Stimulated activated CD8-positive, alpha-beta memory T cell treated with anti-CD3 and anti-CD28 coated beads, Interleukin-7, amount 100 ng/mL, for 4 hours (primary cell): ENCODE measurements at regions not wholly inside any gene's neighbourhood (a gene's known extent, or its start where the extent isn't known, plus 50 kb on each side); places are given as distances from the start of the nearest gene placed in this dataset.
"Not testable (repeated sequence)": the region's sequence is repeated elsewhere in the genome, so short reads cannot be mapped to it uniquely, and the experiment has no call there.

Experiments used
- DNase-seq, 2 donors: peaks; one replicate each; pipeline ENCODE4 v3.0.0-alpha.2; 2020; ENCODE audit warnings: low read depth in 2 of 2

DNA sequence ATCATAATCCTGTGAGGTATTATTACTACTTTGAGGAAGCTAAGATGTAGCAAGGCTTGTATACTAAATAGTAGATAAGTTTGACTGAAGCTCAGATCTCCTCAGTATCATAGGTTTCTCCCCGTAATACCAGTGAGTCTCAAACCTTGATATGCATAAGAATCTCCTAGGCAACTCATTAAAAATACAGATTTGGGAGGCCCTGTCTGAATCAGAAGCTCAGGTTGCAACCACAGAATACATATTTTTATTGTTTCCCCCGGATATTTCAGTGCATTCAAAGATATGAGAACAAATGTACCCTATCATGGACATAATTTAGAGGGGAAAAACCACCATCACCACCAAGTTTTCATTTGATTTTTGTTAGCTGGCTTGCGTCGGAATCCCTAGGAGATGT, 242.1 kb upstream of the C2CD4B start:
- DNase-seq = no peak

DNA sequence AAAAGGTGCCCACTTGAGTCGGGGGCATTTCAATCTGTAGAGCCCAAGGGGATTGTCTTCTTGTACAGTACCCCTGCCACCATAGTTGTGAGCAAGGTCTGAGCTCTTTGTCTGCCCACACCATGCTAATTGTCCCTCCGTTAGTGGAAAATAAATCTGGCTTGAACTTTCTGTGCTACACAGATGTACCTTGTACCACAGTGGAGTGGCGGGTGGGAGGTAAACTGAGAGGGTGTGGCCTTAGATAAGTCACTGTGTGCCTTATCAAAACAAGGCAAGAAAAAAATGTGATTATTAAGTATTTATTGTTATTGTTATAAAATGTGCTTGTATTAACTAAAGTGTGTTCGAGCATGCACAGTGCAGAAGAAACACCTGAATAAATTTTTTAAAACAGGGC, 242.9 kb upstream of the C2CD4B start:
- DNase-seq = no peak

DNA sequence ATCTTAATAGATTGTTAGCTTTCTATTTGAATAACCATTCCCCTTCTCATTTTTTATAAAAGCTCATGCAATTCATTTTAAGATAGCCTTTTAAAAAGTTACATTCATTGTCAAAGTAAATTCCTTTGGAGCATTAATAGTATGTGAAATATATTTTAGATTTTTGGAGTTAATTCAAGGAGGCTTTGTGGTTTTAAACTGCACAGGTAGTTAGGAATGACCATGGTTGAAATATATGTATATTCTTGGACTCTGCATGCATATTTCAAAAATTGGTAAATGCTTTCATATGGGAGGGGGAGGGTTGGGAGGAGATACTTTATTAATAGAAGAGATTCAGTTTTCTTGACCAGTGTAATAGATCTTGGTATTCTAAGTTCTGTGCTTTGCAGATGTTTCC, 244.4 kb upstream of the C2CD4B start:
- no peak for DNase-seq

DNA sequence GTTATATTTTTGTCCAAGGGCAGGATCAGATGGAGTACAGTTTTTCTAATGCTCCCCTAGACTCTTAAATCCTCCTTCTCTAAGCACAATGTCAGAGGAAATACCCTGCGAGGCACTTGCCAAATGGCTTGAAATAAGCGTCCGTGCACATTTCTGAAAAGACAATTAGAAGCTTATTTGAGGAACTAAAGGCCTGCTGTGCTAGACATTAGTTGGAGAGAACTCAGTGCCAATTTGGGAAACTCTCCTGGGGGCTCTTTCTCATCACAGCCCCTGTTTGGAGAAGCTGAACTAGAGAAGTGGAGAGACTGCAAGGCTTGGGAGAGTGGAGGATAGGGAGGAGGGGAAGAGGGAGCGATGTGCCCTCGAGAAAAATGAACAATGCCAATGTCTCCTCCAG, 247.6 kb upstream of the C2CD4B start:
- no peak for DNase-seq

DNA sequence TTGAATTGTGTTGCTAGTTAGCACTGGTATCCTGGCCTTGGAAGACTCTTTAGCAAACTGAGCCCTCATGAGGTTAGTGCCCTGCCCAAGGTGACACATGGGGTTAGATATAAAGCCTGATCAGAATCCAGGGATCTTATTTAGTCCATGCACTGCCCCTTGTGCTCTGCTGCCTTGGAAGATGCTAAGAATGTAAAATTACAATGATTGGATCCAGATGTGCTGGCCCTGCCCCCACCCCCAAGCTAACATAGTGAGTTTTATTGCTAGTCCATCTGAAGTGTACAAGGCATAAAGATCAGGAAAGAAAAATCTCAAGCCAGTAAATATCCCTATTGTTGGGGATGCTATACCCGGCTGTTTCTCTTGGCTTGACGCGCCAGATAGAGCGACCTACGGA, 248.1 kb upstream of the C2CD4B start:
- no peak for DNase-seq

DNA sequence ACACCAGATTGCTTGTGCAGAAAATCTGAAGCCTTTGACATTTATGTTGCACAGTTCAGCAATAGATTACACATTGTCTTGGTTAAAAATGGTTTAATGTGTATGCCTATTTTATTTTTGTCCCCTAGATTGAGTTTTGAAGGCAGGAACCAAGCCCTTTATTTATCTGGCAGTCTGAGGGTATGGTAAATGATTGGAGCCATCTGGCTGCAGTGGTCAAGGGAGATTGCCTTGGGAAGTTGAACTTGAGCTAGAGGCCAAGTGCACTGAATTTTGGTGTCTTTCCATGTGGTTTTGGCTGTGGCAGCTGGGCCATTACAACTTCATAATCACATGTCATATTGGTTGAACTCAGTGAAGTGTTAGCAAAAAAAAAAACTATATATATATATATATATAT, 248.7 kb upstream of the C2CD4B start:
- DNase-seq = no peak

DNA sequence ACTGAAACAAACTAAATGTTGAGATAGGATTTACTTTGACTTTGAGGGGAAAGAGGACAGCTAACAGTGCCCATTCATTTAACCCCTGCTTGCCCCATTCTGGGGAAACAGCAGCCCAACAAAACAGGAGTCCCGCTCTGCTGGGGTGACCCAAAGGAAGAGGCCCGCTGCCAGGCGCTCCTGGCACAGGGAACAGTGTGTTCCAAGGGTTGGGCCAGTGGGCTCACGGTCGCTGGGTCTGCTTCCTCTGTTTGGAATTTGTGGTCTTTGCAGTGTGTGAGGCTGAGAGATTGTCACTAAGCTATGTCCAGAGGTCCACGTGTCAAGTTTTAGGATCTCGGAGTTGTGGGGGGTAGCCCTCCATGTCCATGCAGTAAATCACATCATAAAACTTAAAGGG, 250.4 kb upstream of the C2CD4B start:
- no peak for DNase-seq

DNA sequence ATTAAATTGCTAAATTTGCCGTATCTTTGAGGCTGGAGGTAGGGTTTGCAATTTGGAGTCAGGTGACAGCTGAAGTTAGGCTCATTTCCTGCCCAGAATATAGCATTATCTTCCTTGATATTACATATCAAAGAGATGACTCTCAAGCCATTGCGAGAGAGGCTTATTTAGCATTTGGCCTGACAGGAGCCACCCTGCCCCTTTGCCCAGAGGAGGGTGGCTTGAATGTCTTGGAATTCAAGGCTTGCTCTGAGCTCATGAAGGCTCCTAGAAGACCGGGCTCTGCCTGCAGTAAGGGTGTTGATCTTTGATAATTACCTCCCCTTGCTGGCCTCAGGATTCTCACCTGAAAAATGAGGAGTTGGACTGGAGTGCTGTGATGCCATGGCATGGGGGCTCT, 251.4 kb upstream of the C2CD4B start:
- no peak for DNase-seq

DNA sequence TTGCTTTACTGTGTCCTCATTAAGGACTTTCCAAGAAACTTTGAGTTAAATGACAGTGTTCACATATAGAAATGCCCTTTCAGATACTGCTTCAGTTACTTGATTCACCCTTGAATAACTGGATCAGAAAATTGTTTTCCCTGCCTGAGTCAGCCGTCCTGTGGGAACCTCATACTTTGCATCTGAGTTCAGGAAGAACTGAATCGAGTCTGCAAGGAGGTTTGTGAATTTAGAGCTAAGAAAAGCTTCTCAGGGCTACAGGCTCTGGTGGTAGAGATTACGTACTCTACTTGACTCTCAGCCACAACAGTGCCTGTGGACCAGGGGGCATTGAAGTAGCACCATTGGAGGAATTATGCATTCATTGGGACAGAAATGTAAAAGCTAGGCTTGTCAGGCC, 252.4 kb upstream of the C2CD4B start:
- DNase-seq = no peak

DNA sequence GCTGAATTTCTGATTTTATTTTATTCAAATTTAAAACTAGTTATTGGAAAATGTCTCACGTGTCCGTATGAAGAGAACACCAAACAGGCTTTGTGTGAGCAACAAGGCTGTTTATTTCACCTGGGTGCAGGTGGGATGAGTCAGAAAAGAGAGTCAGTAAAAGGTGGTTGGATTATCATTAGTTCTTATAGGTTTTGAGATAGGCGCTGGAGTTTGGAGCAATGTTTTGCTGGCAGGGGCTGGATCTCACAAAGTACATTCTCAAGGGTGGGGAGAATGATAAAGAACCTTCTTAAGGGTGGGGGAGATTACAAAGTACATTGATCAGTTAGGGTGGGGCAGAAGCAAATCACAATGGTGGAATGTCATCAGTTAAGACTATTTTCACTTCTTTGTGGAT, 253.4 kb upstream of the C2CD4B start:
- DNase-seq = not testable (repeated sequence)

DNA sequence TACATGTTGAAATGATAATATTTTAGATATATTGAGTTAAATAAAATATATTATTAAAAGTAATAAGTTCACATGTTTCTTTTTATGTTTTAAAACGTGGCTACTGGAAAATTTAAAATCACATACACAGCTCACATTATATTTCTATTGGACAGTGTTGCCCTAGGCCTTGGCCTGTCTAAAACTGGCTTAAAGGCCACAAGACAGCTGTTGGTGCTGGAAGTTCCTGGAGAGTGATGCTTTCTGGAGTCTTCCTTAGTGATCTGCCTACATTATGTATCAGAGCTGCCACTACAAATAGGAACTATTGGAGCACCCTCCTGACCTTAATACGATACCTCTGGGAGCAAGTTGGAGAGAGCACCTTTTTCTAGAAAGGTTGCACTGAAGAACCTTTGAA, 254.1 kb upstream of the C2CD4B start:
- DNase-seq = no peak

DNA sequence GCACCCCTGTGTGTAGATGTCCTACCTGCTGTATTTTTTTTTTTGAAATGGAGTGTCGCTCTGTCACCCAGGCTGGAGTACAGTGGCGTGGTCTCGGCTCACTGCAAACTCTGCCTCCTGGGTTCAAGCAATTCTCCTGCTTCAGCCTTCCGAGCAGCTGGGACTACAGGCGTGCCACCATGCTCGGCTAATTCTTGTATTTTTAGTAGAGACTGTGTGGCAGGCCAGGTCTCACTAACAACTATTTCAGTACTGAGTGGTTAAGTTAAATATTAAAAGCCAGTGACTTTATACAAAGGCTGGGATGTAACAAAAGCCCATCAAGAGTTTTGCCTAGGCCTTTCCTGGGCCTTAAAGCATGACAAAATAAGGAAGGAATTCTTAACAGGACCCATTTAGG, 255.3 kb upstream of the C2CD4B start:
- DNase-seq = not testable (repeated sequence)

DNA sequence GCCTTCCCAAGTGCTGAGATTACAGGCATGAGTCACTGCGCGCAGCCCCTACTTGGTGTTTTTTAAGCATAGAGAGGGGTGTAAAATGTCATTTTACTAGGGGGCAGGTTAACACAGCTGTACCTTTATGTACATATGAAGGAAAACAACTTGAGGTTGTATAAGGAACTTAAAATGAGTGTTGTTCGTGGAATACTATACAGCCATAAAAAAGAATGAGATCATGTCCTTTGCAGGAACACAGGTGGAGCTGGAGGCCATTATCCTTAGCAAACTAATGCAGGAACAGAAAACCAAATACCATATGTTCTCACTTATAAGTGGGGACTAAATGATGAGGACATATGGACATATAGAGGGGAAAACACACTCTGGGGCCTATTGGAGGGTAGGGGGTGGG, 256.2 kb upstream of the C2CD4B start:
- no peak for DNase-seq

DNA sequence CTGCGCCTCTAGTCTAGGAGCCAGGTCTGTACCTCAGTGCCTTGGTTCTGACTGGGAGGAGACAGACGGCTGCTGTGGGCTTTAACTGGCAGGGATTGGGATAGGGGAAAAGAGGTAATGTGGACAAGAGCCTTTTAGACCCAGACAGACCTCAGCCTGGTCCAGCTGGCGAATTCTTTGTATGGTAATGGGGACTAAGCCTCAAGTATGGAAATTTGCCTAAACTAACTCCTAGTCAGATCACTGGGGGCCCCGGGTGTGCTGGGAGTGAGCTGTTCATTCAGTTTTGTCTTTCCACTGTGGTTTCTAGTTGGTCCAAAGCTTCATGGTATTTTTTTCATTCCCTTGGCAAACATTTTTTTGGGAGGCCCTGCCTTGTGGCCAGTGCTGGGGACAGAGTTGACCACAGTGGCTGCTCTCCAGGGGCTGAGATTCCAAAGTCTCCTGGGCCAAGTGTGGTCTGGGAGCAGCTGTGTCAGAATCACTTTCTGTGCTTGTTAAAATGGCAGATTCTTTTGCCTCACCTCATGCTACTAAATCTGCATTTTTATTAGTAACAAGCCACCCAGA, 261.4 kb upstream of the C2CD4B start:
- DNase-seq = no peak

DNA sequence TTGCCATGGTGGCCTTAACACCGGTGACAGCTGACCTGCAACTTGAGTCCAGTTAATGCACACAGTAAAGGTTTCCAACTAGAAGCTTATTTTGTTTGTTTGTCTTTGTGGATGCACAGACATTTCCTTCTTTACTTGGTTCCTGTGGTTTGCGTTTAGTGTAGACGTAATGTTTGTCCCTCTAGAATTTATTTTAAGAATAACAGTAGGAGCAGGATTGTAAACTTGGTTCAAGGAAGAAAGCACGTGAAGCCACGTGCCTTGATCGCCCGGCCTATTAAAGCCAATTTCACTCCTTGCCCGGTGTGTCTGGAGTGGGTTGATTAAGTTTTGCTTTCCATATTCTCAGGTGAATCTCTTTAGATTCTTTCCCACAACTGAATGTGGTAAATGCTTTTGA, 263.2 kb upstream of the C2CD4B start:
- no peak for DNase-seq

DNA sequence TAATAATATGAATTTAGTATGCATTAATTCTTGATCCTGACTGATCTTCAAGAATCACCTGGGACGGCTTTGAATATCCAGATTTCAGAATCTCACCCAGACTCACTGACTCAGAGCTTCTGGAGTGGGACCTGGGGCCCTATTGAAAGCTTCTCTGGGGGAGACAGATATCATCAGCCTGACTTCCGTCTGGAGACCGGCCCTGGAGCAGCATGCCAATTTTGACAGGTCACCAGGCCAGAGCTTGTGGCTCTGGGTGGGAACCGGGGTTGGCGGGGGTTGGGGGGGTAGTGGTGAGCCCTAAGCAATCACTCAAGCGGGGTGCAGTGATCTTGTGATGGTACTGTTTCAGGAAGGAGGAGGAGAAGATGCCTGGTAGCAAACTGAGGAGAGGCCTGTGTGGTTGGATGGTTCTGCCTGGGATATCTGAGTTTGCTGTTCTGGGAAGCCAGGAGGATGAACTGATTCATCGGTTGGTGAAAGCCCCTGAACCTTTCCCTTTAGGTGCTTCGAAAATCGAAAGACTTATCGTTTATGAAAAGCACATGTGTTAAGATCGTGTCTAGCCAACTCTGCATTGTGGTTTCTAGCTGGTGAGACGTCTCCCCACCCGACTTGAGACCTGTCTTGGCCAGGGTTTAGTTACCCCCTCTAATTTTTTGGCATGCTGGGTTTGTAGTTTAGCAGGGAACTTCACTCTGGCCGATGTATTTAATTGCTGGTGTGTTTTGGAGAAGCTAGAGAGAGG, 263.9 kb upstream of the C2CD4B start:
- DNase-seq = no peak

DNA sequence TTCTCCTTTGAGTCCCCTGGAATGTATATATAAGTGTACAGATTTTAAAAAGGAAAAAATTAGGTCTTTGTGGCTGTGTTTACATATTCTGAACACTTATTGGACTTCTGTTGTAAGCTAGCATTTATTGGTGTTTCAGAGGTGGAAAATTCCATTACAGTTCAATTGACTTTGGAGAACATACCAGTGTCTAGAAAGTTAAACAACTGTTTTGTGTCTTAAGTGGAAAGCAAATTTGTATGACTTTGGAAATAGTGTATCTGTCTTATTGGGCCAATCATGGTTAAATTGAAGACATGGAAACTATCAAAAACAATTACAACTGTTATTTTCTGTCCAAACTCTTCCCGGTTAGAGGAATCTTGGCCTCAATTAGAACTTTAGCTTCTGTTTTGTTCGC, 265.0 kb upstream of the C2CD4B start:
- no peak for DNase-seq

DNA sequence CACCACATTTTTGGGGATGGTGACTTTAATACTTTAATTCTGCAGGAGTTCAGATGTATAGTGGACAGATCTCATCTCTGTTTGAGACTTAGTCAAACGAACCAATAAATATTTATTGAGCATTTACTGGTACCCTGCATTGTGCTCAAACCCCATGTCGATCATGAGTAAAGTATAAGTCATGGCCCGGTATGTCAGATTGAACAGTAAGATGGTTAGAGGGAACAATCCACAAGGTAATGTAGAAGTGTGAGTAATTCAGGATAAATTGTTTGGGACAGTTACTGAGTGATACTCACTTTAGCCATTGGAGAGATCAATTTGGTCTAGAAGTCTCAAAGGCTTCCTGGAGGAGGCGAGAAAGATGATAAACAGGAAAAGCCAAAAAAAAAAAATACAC, 265.5 kb upstream of the C2CD4B start:
- DNase-seq = no peak

DNA sequence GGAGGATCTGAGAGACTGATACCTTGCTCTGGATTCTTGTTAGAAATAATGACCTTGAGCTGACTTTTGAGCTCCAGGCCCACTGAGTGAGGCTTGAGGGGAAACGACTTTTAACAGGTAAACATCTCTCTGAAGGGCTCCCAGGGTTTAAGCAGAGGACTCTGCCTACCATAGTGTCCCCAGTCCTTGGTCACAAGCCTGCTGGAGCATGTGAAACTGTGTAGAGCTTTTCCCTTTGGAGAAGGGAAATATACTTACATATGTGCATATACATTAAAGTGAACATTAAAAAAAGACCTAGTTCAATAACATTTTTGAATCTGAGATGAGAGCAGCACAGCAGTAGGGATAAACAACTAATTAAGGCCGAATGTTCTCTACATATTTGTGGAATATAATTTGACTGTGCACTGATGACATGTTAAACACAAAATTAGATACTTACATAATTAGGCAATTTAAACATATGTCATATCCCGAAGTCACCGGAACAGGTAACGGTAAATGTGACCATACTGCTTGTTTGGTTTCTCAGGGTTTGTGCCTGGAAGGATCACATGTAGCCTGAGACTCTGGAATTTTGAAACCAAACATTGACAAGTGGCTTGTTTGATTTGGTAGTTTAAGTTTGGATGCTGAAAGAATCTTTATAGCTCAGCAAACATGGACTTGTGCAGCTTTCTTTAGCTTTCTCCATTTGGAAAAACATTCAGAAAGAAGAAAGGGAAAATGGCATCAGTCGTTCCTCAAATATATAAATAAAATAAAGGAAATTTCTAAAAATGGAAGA, 266.1 kb upstream of the C2CD4B start:
- DNase-seq = no peak

DNA sequence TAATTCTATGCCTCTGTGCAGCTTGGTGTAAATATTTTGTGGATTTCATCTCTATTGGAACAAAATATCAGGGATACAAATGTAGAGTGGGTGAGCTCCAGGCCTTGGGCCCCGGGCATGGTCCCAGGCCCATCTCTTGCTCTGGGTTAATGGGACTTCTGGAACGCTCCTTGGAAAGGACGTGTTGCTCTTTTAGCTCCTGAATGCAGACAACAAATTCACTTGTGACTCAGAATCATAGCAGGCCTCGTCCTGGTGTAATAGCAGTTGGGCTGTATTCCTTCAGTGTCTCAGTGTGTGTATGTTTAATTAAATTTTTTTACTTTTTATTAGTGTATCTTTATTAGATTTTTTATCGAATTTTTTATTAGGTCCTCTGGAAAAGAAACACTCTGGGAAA, 266.7 kb upstream of the C2CD4B start:
- no peak for DNase-seq

DNA sequence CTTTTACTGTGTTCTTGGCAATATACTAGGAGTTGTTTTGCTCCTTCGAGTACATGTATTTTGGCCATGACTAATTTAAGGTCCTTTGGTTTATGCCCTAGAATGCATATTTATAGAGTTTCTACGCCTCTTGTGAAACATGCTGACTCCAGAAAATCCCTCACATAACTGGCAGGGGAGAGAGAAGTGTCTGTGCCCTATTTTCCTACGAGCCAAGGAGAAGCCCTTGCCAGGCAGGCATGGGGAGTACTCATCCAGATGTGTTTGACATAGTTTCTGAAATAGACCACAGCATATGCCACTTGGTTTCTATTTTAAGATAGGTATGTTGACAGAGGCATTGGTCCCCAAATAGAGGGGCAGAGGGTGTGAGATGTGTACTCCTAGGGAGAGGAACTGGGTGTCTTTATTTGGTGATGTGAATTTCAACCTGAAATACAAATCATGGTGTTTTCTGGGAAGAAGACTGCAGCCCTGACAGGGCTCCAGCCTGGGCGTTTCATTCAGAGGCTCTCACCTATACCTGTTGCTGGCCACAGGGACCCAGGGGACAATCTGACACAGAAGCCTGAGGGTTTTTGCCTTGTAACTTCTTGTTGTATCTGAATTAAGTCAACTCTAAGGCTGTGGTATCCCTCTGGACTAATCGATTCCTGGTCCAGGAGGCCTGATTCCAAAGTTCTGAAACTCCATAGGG, 267.8 kb upstream of the C2CD4B start:
- no peak for DNase-seq

DNA sequence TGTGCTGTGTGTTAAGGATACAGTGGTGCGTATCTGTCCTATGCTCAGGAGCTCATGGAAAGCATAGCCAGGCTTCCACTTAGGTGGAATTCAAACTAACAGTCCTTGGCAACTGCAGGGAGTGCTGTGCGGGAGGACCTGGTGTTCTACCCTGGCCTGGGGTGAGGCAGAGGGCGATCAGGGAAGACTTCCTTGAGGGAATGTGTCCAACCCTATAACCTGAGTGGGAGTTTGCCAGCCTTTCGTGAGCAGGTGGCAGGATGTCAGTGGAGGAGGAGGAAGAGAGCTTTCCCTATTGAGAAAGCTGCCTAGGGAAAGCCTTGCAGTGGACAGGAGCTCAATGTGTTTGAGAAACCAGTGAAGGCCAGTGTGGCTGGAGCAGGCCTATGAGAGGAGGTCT, 271.1 kb upstream of the C2CD4B start:
- no peak for DNase-seq

DNA sequence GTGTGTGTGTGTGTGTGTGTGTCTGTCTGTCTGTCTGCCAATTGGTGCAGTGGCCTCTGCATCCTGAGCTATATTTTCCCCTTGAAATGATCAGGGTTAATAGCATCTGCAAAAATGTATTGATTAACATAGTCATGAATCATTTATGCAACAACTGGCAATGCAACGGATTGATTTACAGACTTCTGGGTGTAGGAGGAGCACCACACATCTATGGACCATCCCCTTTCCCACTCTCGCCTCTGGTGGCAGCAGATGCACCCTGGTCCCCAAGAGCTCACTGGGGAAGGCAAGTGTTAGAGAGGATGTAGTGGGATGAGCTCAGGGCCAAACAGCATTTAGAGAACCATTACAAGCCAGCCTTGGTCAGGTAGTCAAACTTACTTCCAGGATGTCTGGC, 272.7 kb upstream of the C2CD4B start:
- no peak for DNase-seq
